ENCODE measurements at regions not wholly inside any gene's neighbourhood (a gene's known extent, or its start where the extent isn't known, plus 50 kb on each side); places are given as distances from the start of the nearest gene placed in this dataset.

- ATAC-seq (ENCODE audit: insufficient read depth, low FRiP score) (no peak), DNase-seq (no peak)
- no peak for TF ChIP-seq CTCF (IDR thresholded peaks at IDR 0.05; ENCODE audit: control extremely low read depth, extremely low read depth)
- Histone ChIP-seq H3K27me3 (ENCODE audit: control insufficient read depth in 3 of 3, insufficient read depth in 3 of 3, low read length in 2 of 3) (no peaks in the 10 kb centered on the region), H3K4me3 (no peak overlapping the region), H3K36me3 (ENCODE audit: control insufficient read depth in 4 of 4, insufficient read depth in 4 of 4, low read length in 4 of 4) (no peaks in the 10 kb centered on the region), H3K9ac (ENCODE audit: insufficient read depth in 1 of 2, low read length in 2 of 2) (no peak overlapping the region), H3K9me3 (ENCODE audit: control insufficient read depth in 4 of 4, insufficient read depth in 3 of 4, low read length in 3 of 4) (peaks cover 0 to 5% (median 1%) of the 10 kb centered on the region in 4 donors), H3K27ac (ENCODE audit: low read depth in 1 of 2, low read length in 1 of 2) (no peak overlapping the region), H3K4me1 (ENCODE audit: control insufficient read depth in 5 of 5, insufficient read depth in 5 of 5, low read length in 5 of 5) (peaks cover 0 to 5% (median 0%) of the 10 kb centered on the region in 5 donors)
- 73 to 83% methylated on average over 5 of the region's 5 CpGs for whole genome bisulfite sequencing, 2 donors
These were observed 427.1 kb upstream of the ZMIZ1 start for GRCh38 chr10:78641693-78642092.

- Histone ChIP-seq H3K9me3 (ENCODE audit: control insufficient read depth in 4 of 4, insufficient read depth in 3 of 4, low read length in 3 of 4) (peaks cover 0 to 5% (median 1%) of the 10 kb centered on the region in 4 donors), H3K4me1 (ENCODE audit: control insufficient read depth in 5 of 5, insufficient read depth in 5 of 5, low read length in 5 of 5) (peaks cover 0 to 5% (median 0%) of the 10 kb centered on the region in 5 donors), H3K27me3 (ENCODE audit: control insufficient read depth in 3 of 3, insufficient read depth in 3 of 3, low read length in 2 of 3) (no peaks in the 10 kb centered on the region), H3K27ac (ENCODE audit: low read depth in 1 of 2, low read length in 1 of 2) (no peak overlapping the region), H3K9ac (ENCODE audit: insufficient read depth in 1 of 2, low read length in 2 of 2) (no peak overlapping the region), H3K36me3 (ENCODE audit: control insufficient read depth in 4 of 4, insufficient read depth in 4 of 4, low read length in 4 of 4) (no peaks in the 10 kb centered on the region), H3K4me3 (no peak overlapping the region)
- DNase-seq (no peak), ATAC-seq (ENCODE audit: insufficient read depth, low FRiP score) (no peak)
- 86 to 92% methylated on average over 4 of the region's 4 CpGs for WGBS, 2 donors
- no peak for TF ChIP-seq CTCF (IDR thresholded peaks at IDR 0.05; ENCODE audit: control extremely low read depth, extremely low read depth)
These were observed 426.4 kb upstream of the ZMIZ1 start for GRCh38 chr10:78642269-78642816.

- no peak for ATAC-seq (ENCODE audit: insufficient read depth, low FRiP score)
- Histone ChIP-seq H3K4me1 (ENCODE audit: control insufficient read depth in 5 of 5, insufficient read depth in 5 of 5, low read length in 5 of 5) (peaks cover 0 to 5% (median 0%) of the 10 kb centered on the region in 5 donors), H3K4me3 (no peak overlapping the region), H3K9ac (ENCODE audit: insufficient read depth in 1 of 2, low read length in 2 of 2) (no peak overlapping the region), H3K27ac (ENCODE audit: low read depth in 1 of 2, low read length in 1 of 2) (no peak overlapping the region), H3K36me3 (ENCODE audit: control insufficient read depth in 4 of 4, insufficient read depth in 4 of 4, low read length in 4 of 4) (no peaks in the 10 kb centered on the region), H3K27me3 (ENCODE audit: control insufficient read depth in 3 of 3, insufficient read depth in 3 of 3, low read length in 2 of 3) (no peaks in the 10 kb centered on the region), H3K9me3 (ENCODE audit: control insufficient read depth in 4 of 4, insufficient read depth in 3 of 4, low read length in 3 of 4) (peaks cover 0 to 5% (median 1%) of the 10 kb centered on the region in 4 donors)
- no peak for DNase-seq
- TF ChIP-seq CTCF (IDR thresholded peaks at IDR 0.05; ENCODE audit: control extremely low read depth, extremely low read depth) = no peak
- 88 to 91% methylated on average over 4 of the region's 4 CpGs for WGBS, 2 donors
These were observed 425.3 kb upstream of the ZMIZ1 start for GRCh38 chr10:78643513-78643912.

GRCh38 chr10:78644550-78644949 is 424.2 kb upstream of the ZMIZ1 start:
- H3K36me3 ChIP-seq (ENCODE audit: control insufficient read depth in 4 of 4, insufficient read depth in 4 of 4, low read length in 4 of 4) = no peaks in the 10 kb centered on the region
- peaks cover 0 to 5% (median 1%) of the 10 kb centered on the region in 4 donors for H3K9me3 ChIP-seq (ENCODE audit: control insufficient read depth in 4 of 4, insufficient read depth in 3 of 4, low read length in 3 of 4)
- no peak overlapping the region for H3K27ac ChIP-seq (ENCODE audit: low read depth in 1 of 2, low read length in 1 of 2)
- no peak overlapping the region for H3K9ac ChIP-seq (ENCODE audit: insufficient read depth in 1 of 2, low read length in 2 of 2)
- DNase-seq = no peak
- H3K4me3 ChIP-seq = no peak overlapping the region
- no peak for TF ChIP-seq CTCF (IDR thresholded peaks at IDR 0.05; ENCODE audit: control extremely low read depth, extremely low read depth)
- no peak for ATAC-seq (ENCODE audit: insufficient read depth, low FRiP score)
- H3K4me1 ChIP-seq (ENCODE audit: control insufficient read depth in 5 of 5, insufficient read depth in 5 of 5, low read length in 5 of 5) = peaks cover 0 to 5% (median 0%) of the 10 kb centered on the region in 5 donors
- WGBS, 2 donors = 83 to 96% methylated on average over 2 of the region's 2 CpGs
- no peaks in the 10 kb centered on the region for H3K27me3 ChIP-seq (ENCODE audit: control insufficient read depth in 3 of 3, insufficient read depth in 3 of 3, low read length in 2 of 3)

Data from lung (tissue), 11 donors.